Esophagus muscularis mucosa (tissue), 4 donors: ENCODE measurements at regions not wholly inside any gene's neighbourhood (a gene's known extent, or its start where the extent isn't known, plus 50 kb on each side); places are given as distances from the start of the nearest gene placed in this dataset.

Experiments
- DNase-seq: peaks from one replicate; pipeline ENCODE4 v3.0.0-alpha.2; 2017; ENCODE audit errors: extremely low spot score
- H3K27ac ChIP-seq, 4 donors: fragments of 200-600 bp; sonication (generic); replicated peaks in 1 of 4; 1 replicate in 3 of 4; 2 replicates in 1 of 4; pipeline ENCODE4 v1.5.1; 2016 to 2019; ENCODE audit warnings: mild to moderate bottlenecking in 1 of 4
- H3K27me3 ChIP-seq, 4 donors: fragments of 200-600 bp; sonication (generic); one replicate each; pipeline versions ENCODE4 v1.5.1 to v1.6.0; 2016 to 2019
- H3K36me3 ChIP-seq, 4 donors: fragments of 200-600 bp; sonication (generic); one replicate each; pipeline ENCODE4 v1.5.1; 2016 to 2019
- H3K4me1 ChIP-seq, 4 donors: fragments of 200-600 bp; sonication (generic); one replicate each; pipeline ENCODE4 v1.5.1; 2016 to 2019
- H3K4me3 ChIP-seq, 4 donors: fragments of 200-600 bp; sonication (generic); 1 replicate in 2 of 4; 2 replicates in 2 of 4; pipeline ENCODE4 v1.5.1; 2016 to 2019; ENCODE audit warnings: mild to moderate bottlenecking in 4 of 4, moderate library complexity in 1 of 4
- H3K9me3 ChIP-seq, 4 donors: fragments of 200-600 bp; sonication (generic); 1 replicate in 3 of 4; 2 replicates in 1 of 4; pipeline ENCODE4 v1.5.1; 2016 to 2019
- EP300 ChIP-seq: sonication (generic); formaldehyde crosslinking; IDR thresholded peaks from one replicate; pipeline ENCODE4 v1.6.1; 2017; ENCODE audit warnings: antibody characterized with exemption
- POLR2A ChIP-seq: fragments of 450-650 bp; IDR thresholded peaks from one replicate; pipeline ENCODE4 v1.6.1; 2017; ENCODE audit warnings: antibody characterized with exemption, moderate library complexity, mild to moderate bottlenecking, low read depth
- POLR2AphosphoS5 ChIP-seq, 2 donors: sonication (generic); formaldehyde crosslinking; IDR thresholded peaks; one replicate each; pipeline ENCODE4 v1.6.1; 2017; ENCODE audit warnings: antibody characterized with exemption in 2 of 2
- WGBS: methylation state at CpG from one replicate; pipeline ENCODE4 v1.1.5; 2018; 5-methylcytosine and 5-hydroxymethylcytosine counted together
- intact Hi-C: fragments of 100-400 bp; cut with DNase I; formaldehyde crosslinking; loops from one replicate; pipeline ENCODE4 v1.15.1; 2023
- TF ChIP-seq, protein P1 (sequence below), 3 experiments: fragments of 200-600 bp in 2 of 3; fragments of 450-650 bp in 1 of 3; sonication (generic) in 2 of 3; IDR thresholded peaks; one replicate each; pipeline ENCODE4 v1.5.1; 2017 to 2019; ENCODE audit warnings: antibody characterized with exemption in 3 of 3, mild to moderate bottlenecking in 2 of 3, moderate library complexity in 1 of 3

DNA sequence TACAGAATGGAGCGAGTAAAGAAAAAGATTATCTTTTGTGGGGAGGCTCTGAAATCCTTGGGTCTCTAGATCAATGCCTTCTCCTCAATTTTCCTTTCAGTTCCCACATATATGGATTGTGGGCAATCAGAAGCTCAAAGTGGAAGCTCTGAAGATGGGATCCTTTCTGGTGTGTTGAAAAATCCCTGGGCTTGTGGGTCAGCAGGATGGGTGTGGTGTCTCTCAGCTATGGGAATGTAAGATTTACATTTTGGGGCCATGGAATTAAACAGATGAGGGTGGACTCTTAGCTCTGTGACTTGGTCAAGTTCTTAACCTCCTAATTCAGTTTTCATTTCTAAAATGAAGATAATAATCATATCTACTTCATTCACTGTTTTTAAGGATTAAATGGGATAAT, 231.9 kb upstream of the CA10 start:
- 97% methylated on average over 1 of the region's 1 CpG for WGBS
- TF ChIP-seq POLR2AphosphoS5 (IDR thresholded peaks at IDR 0.05), result no peak
- TF ChIP-seq, protein P1, sequence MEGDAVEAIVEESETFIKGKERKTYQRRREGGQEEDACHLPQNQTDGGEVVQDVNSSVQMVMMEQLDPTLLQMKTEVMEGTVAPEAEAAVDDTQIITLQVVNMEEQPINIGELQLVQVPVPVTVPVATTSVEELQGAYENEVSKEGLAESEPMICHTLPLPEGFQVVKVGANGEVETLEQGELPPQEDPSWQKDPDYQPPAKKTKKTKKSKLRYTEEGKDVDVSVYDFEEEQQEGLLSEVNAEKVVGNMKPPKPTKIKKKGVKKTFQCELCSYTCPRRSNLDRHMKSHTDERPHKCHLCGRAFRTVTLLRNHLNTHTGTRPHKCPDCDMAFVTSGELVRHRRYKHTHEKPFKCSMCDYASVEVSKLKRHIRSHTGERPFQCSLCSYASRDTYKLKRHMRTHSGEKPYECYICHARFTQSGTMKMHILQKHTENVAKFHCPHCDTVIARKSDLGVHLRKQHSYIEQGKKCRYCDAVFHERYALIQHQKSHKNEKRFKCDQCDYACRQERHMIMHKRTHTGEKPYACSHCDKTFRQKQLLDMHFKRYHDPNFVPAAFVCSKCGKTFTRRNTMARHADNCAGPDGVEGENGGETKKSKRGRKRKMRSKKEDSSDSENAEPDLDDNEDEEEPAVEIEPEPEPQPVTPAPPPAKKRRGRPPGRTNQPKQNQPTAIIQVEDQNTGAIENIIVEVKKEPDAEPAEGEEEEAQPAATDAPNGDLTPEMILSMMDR (IDR thresholded peaks at IDR 0.05), result no peak
- no peak for TF ChIP-seq EP300
- no peak for TF ChIP-seq POLR2A
- no peaks in the 10 kb centered on the region for H3K36me3 ChIP-seq
- H3K27me3 ChIP-seq, result no peaks in the 10 kb centered on the region
- peaks cover 0 to 23% (median 11%) of the 10 kb centered on the region in 4 donors for H3K4me1 ChIP-seq
- no peak overlapping the region for H3K4me3 ChIP-seq
- no peak for DNase-seq
- H3K9me3 ChIP-seq, result no peaks in the 10 kb centered on the region
- no peak overlapping the region for H3K27ac ChIP-seq
- intact Hi-C loops, result no loop called here

DNA sequence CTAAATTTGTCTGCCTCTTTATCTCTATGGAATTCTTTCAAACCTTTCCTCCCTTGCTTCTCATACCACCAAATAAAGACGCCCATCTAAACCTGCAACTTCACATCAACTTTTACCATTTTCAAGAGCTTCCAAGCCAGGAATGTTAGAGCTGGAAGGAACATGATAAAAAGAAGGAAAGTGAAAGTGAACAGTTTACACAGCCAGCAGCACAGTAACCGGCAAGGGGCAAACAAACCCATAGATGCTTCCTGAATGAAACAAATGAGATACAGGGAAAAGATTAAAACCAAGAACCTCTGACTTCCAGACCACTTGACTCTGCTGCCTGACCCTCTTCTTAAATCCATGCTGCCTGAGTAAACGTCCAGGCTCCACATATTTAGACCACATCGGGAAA, 231.1 kb upstream of the CA10 start:
- intact Hi-C loops, result no loop called here
- no peak overlapping the region for H3K27ac ChIP-seq
- peak overlapping the region in 2 of 4 donors; percentile 21 to 32 for H3K4me3 ChIP-seq
- H3K27me3 ChIP-seq, result no peaks in the 10 kb centered on the region
- H3K4me1 ChIP-seq, result peaks cover 0 to 23% (median 11%) of the 10 kb centered on the region in 4 donors
- H3K9me3 ChIP-seq, result no peaks in the 10 kb centered on the region
- DNase-seq, result no peak
- 61% methylated on average over 4 of the region's 4 CpGs for WGBS
- H3K36me3 ChIP-seq, result no peaks in the 10 kb centered on the region
- TF ChIP-seq EP300 (no peak), POLR2A (no peak), POLR2AphosphoS5 (IDR thresholded peaks at IDR 0.05) (no peak)
- TF ChIP-seq, protein P1 (IDR thresholded peaks at IDR 0.05), result no peak

DNA sequence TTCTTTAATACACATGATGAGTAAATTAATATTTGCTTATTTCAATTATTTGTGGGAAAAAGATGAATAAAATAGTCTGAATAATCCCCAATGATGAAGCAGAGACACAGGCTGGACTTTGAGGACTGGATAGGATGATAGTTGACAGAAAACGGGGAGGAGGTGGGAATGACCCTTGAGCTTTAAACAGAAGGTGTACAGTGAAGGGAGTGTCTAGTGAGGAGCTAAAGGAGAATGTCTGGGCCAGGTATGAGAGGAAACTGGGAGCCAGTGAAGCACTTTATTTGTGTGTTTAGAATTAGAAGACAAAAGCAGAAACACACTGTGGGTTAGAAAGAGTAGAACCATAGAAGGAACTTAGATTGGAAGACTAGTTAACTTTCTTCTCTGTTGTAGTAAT, 230.4 kb upstream of the CA10 start:
- no peaks in the 10 kb centered on the region for H3K27me3 ChIP-seq
- no peak overlapping the region for H3K4me3 ChIP-seq
- no peak for DNase-seq
- TF ChIP-seq EP300 (no peak), POLR2A (no peak), POLR2AphosphoS5 (IDR thresholded peaks at IDR 0.05) (no peak)
- TF ChIP-seq, protein P1 (IDR thresholded peaks at IDR 0.05), result no peak
- WGBS, result 88% methylated on average over 1 of the region's 1 CpG
- no peaks in the 10 kb centered on the region for H3K36me3 ChIP-seq
- no peaks in the 10 kb centered on the region for H3K9me3 ChIP-seq
- peaks cover 0 to 23% (median 11%) of the 10 kb centered on the region in 4 donors for H3K4me1 ChIP-seq
- intact Hi-C loops, result no loop called here
- no peak overlapping the region for H3K27ac ChIP-seq

DNA sequence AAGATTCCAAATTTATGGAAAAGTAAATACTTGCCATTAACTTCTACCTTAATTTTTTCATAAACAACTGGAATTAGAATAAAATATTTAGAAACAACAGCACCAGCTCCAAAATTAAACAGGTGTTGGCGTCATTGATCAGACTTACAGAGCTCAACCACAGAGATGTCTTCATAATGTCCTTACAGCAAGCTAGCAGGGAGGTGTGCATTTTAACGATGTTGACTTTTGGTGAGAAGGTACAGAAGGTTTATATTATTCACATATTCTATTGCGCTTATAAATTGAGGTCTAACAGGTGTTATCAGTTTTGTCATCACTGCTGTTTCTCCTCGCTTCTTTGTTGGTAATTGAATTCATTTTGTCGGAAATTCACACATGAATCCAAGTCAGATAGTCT, 226.2 kb upstream of the CA10 start:
- H3K4me1 ChIP-seq, result no peaks in the 10 kb centered on the region
- H3K27ac ChIP-seq, result no peak overlapping the region
- H3K4me3 ChIP-seq, result no peak overlapping the region
- no peaks in the 10 kb centered on the region for H3K27me3 ChIP-seq
- TF ChIP-seq POLR2AphosphoS5 (IDR thresholded peaks at IDR 0.05), result no peak
- no peak for TF ChIP-seq POLR2A
- TF ChIP-seq, protein P1 (IDR thresholded peaks at IDR 0.05), result no peak
- TF ChIP-seq EP300, result no peak
- H3K36me3 ChIP-seq, result no peaks in the 10 kb centered on the region
- intact Hi-C loops, result no loop called here
- H3K9me3 ChIP-seq, result no peaks in the 10 kb centered on the region
- WGBS, result 84% methylated on average over 5 of the region's 5 CpGs
- DNase-seq, result no peak

DNA sequence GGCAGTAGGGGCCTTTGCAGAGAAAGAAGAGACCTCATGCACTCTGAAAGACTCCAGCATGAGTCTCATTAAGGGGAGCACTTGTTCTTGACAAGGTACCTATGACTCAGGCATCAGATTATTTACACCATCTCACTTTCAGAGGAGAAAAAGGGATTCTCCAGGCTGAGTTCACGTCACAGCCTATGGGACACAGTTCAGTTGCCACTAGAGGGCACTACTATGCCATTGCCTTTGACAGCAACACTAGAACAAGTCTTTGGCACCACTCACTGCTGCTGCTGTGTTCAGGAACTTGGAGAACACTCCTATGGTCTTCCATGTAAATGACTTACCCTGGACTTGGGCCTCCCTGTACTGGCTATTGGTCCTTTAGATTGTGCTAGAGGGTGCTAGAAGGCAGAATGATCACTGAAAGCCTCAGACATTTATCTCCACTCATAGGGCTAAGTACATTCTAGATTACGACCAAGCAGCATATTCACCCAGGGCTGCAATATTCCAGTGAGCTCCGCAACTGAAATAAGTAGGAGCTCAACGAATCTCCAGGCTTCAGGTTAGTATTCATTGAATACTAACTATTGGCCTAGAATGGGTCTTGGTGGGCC, 225.1 kb upstream of the CA10 start:
- H3K4me1 ChIP-seq, result no peaks in the 10 kb centered on the region
- no peak for DNase-seq
- intact Hi-C loops, result no loop called here
- no peak overlapping the region for H3K27ac ChIP-seq
- H3K4me3 ChIP-seq, result no peak overlapping the region
- no peaks in the 10 kb centered on the region for H3K27me3 ChIP-seq
- H3K36me3 ChIP-seq, result no peaks in the 10 kb centered on the region
- TF ChIP-seq POLR2AphosphoS5 (IDR thresholded peaks at IDR 0.05), result no peak
- TF ChIP-seq, protein P1 (IDR thresholded peaks at IDR 0.05), result peak; percentile 50 to 73 (median 57)
- H3K9me3 ChIP-seq, result no peaks in the 10 kb centered on the region
- 61% methylated on average over 3 of the region's 4 CpGs for WGBS
